IgD-negative memory B cell (primary cell): ENCODE measurements at regions not wholly inside any gene's neighbourhood (a gene's known extent, or its start where the extent isn't known, plus 50 kb on each side); places are given as distances from the start of the nearest gene placed in this dataset.

Experiments
- H3K27ac Mint-ChIP-seq, 3 donors: one replicate each; pipeline ENCODE4 v1.8.0; 2020 to 2022; ENCODE audit warnings: mild to moderate bottlenecking in 3 of 3, mixed read lengths in 3 of 3, moderate library complexity in 1 of 3
- H3K27me3 Mint-ChIP-seq: one replicate; pipeline ENCODE4 v1.8.0; 2021; ENCODE audit warnings: mixed read lengths
- H3K36me3 Mint-ChIP-seq: one replicate; pipeline ENCODE4 v1.8.0; 2020; ENCODE audit warnings: mild to moderate bottlenecking, mixed read lengths
- H3K4me1 Mint-ChIP-seq, 3 donors: one replicate each; pipeline ENCODE4 v1.8.0; 2020 to 2022; ENCODE audit warnings: mixed read lengths in 3 of 3, mild to moderate bottlenecking in 1 of 3
- H3K4me3 Mint-ChIP-seq, 4 donors: one replicate each; pipeline ENCODE4 v1.8.0; 2020 to 2022; ENCODE audit warnings: mild to moderate bottlenecking in 4 of 4, mixed read lengths in 4 of 4, moderate library complexity in 3 of 4
- H3K9me3 Mint-ChIP-seq, 3 donors: one replicate each; pipeline ENCODE4 v1.8.0; 2020 to 2021; ENCODE audit warnings: mixed read lengths in 3 of 3, mild to moderate bottlenecking in 1 of 3

- Mint-ChIP-seq H3K36me3 (no peaks in the 10 kb centered on the region), H3K27me3 (peaks cover 11% of the 10 kb centered on the region), H3K4me3 (no peak overlapping the region), H3K9me3 (peaks cover 9 to 16% (median 15%) of the 10 kb centered on the region in 3 donors), H3K27ac (no peak overlapping the region), H3K4me1 (no peaks in the 10 kb centered on the region)
Observed at GRCh38 chr15:60057554-60057953, 53.4 kb downstream of the FOXB1 start.

- Mint-ChIP-seq H3K4me3 (no peak overlapping the region), H3K9me3 (peaks cover 9 to 19% (median 15%) of the 10 kb centered on the region in 3 donors), H3K27ac (no peak overlapping the region), H3K36me3 (no peaks in the 10 kb centered on the region), H3K27me3 (peaks cover 11% of the 10 kb centered on the region), H3K4me1 (no peaks in the 10 kb centered on the region)
Observed at GRCh38 chr15:60059186-60059585, 55.1 kb downstream of the FOXB1 start.

- no peaks in the 10 kb centered on the region for H3K4me1 Mint-ChIP-seq
- no peaks in the 10 kb centered on the region for H3K36me3 Mint-ChIP-seq
- H3K27me3 Mint-ChIP-seq = peaks cover 12% of the 10 kb centered on the region
- peaks cover 10 to 19% (median 15%) of the 10 kb centered on the region in 3 donors for H3K9me3 Mint-ChIP-seq
- no peak overlapping the region for H3K27ac Mint-ChIP-seq
- H3K4me3 Mint-ChIP-seq = no peak overlapping the region
Observed at GRCh38 chr15:60061758-60062157, 57.6 kb downstream of the FOXB1 start.

- Mint-ChIP-seq H3K27ac (no peak overlapping the region), H3K9me3 (peaks cover 8 to 19% (median 15%) of the 10 kb centered on the region in 3 donors), H3K36me3 (no peaks in the 10 kb centered on the region), H3K27me3 (peaks cover 6% of the 10 kb centered on the region), H3K4me1 (no peaks in the 10 kb centered on the region), H3K4me3 (no peak overlapping the region)
Observed at GRCh38 chr15:60062826-60063225, 58.7 kb downstream of the FOXB1 start.

- Mint-ChIP-seq H3K9me3 (peaks cover 8 to 18% (median 11%) of the 10 kb centered on the region in 3 donors), H3K27ac (no peak overlapping the region), H3K27me3 (peaks cover 11% of the 10 kb centered on the region), H3K36me3 (peaks cover 2% of the 10 kb centered on the region), H3K4me1 (no peaks in the 10 kb centered on the region), H3K4me3 (no peak overlapping the region)
Observed at GRCh38 chr15:60065951-60066350, 61.8 kb downstream of the FOXB1 start.

- peaks cover 13% of the 10 kb centered on the region for H3K27me3 Mint-ChIP-seq
- no peak overlapping the region for H3K4me3 Mint-ChIP-seq
- no peak overlapping the region for H3K27ac Mint-ChIP-seq
- peaks cover 0 to 5% (median 0%) of the 10 kb centered on the region in 3 donors for H3K9me3 Mint-ChIP-seq
- no peaks in the 10 kb centered on the region for H3K4me1 Mint-ChIP-seq
- H3K36me3 Mint-ChIP-seq = peaks cover 7% of the 10 kb centered on the region
Observed at GRCh38 chr15:60070838-60071493, 66.9 kb downstream of the FOXB1 start.

GRCh38 chr15:60072826-60073465, 68.8 kb downstream of the FOXB1 start:
- H3K27me3 Mint-ChIP-seq = peaks cover 11% of the 10 kb centered on the region
- no peak overlapping the region for H3K27ac Mint-ChIP-seq
- peaks cover 0 to 4% (median 0%) of the 10 kb centered on the region in 3 donors for H3K9me3 Mint-ChIP-seq
- peaks cover 7% of the 10 kb centered on the region for H3K36me3 Mint-ChIP-seq
- no peaks in the 10 kb centered on the region for H3K4me1 Mint-ChIP-seq
- H3K4me3 Mint-ChIP-seq = no peak overlapping the region

GRCh38 chr15:60073466-60073840, 69.3 kb downstream of the FOXB1 start:
- H3K27me3 Mint-ChIP-seq = peaks cover 11% of the 10 kb centered on the region
- peaks cover 0 to 4% (median 0%) of the 10 kb centered on the region in 3 donors for H3K9me3 Mint-ChIP-seq
- H3K4me1 Mint-ChIP-seq = no peaks in the 10 kb centered on the region
- peaks cover 7% of the 10 kb centered on the region for H3K36me3 Mint-ChIP-seq
- H3K27ac Mint-ChIP-seq = no peak overlapping the region
- H3K4me3 Mint-ChIP-seq = no peak overlapping the region

GRCh38 chr15:60074181-60074885, 70.2 kb downstream of the FOXB1 start:
- Mint-ChIP-seq H3K27me3 (peaks cover 10% of the 10 kb centered on the region), H3K9me3 (peaks cover 0 to 4% (median 0%) of the 10 kb centered on the region in 3 donors)

GRCh38 chr15:60076045-60076444, 71.9 kb downstream of the FOXB1 start:
- Mint-ChIP-seq H3K27ac (no peak overlapping the region), H3K4me1 (no peaks in the 10 kb centered on the region), H3K4me3 (no peak overlapping the region), H3K9me3 (peaks cover 0 to 4% (median 0%) of the 10 kb centered on the region in 3 donors), H3K36me3 (peaks cover 4% of the 10 kb centered on the region), H3K27me3 (peaks cover 8% of the 10 kb centered on the region)

More at GRCh38 chr15:60074181-60074885, 70.2 kb downstream of the FOXB1 start:
- H3K36me3 Mint-ChIP-seq = peaks cover 7% of the 10 kb centered on the region
- H3K27ac Mint-ChIP-seq = no peak overlapping the region
- no peaks in the 10 kb centered on the region for H3K4me1 Mint-ChIP-seq
- H3K4me3 Mint-ChIP-seq = no peak overlapping the region

GRCh38 chr15:60076582-60077276, 72.6 kb downstream of the FOXB1 start:
- peaks cover 6% of the 10 kb centered on the region for H3K27me3 Mint-ChIP-seq
- H3K36me3 Mint-ChIP-seq = peaks cover 4% of the 10 kb centered on the region
- peaks cover 0 to 4% (median 0%) of the 10 kb centered on the region in 3 donors for H3K9me3 Mint-ChIP-seq
- no peak overlapping the region for H3K4me3 Mint-ChIP-seq
- H3K4me1 Mint-ChIP-seq = no peaks in the 10 kb centered on the region
- no peak overlapping the region for H3K27ac Mint-ChIP-seq

- peaks cover 10% of the 10 kb centered on the region for H3K27me3 Mint-ChIP-seq
- no peaks in the 10 kb centered on the region for H3K4me1 Mint-ChIP-seq
- no peak overlapping the region for H3K27ac Mint-ChIP-seq
- H3K4me3 Mint-ChIP-seq = no peak overlapping the region
- peaks cover 0 to 4% (median 0%) of the 10 kb centered on the region in 3 donors for H3K9me3 Mint-ChIP-seq
- H3K36me3 Mint-ChIP-seq = peaks cover 2% of the 10 kb centered on the region
Observed at GRCh38 chr15:60077581-60078359, 73.7 kb downstream of the FOXB1 start.

GRCh38 chr15:60079210-60079609, 75.1 kb downstream of the FOXB1 start:
- Mint-ChIP-seq H3K9me3 (no peaks in the 10 kb centered on the region), H3K4me3 (no peak overlapping the region), H3K4me1 (no peaks in the 10 kb centered on the region), H3K36me3 (no peaks in the 10 kb centered on the region), H3K27me3 (peaks cover 8% of the 10 kb centered on the region), H3K27ac (no peak overlapping the region)

- H3K36me3 Mint-ChIP-seq = no peaks in the 10 kb centered on the region
- H3K27me3 Mint-ChIP-seq = peaks cover 8% of the 10 kb centered on the region
- no peaks in the 10 kb centered on the region for H3K9me3 Mint-ChIP-seq
- no peak overlapping the region for H3K4me3 Mint-ChIP-seq
- H3K27ac Mint-ChIP-seq = no peak overlapping the region
- H3K4me1 Mint-ChIP-seq = no peaks in the 10 kb centered on the region
Observed at GRCh38 chr15:60081976-60082375, 77.9 kb downstream of the FOXB1 start.
